Type B pancreatic cell (in vitro differentiated cells): ENCODE measurements at regions not wholly inside any gene's neighbourhood (a gene's known extent, or its start where the extent isn't known, plus 50 kb on each side); places are given as distances from the start of the nearest gene placed in this dataset.

Experiments used
- DNase-seq: peaks from one replicate; pipeline ENCODE4 v3.0.0; 2021; ENCODE audit warnings: mixed read lengths; ENCODE audit not compliant: unreplicated experiment; ENCODE audit errors: extremely low spot score
- H3K27ac Mint-ChIP-seq: 2 replicates; pipeline ENCODE4 v1.8.0; 2021; ENCODE audit warnings: mild to moderate bottlenecking, mixed read lengths
- H3K27me3 Mint-ChIP-seq: 2 replicates; pipeline ENCODE4 v1.8.0; 2021; ENCODE audit warnings: mixed read lengths
- H3K36me3 Mint-ChIP-seq: 2 replicates; pipeline ENCODE4 v1.8.0; 2021; ENCODE audit warnings: mixed read lengths
- H3K4me1 Mint-ChIP-seq: one replicate; pipeline ENCODE4 v1.8.0; 2021; ENCODE audit warnings: mixed read lengths; ENCODE audit not compliant: unreplicated experiment
- H3K4me3 Mint-ChIP-seq: 2 replicates; pipeline ENCODE4 v1.8.0; 2021; ENCODE audit warnings: mild to moderate bottlenecking, mixed read lengths
- H3K9me3 Mint-ChIP-seq: 2 replicates; pipeline ENCODE4 v1.8.0; 2021; ENCODE audit warnings: mixed read lengths
- TF ChIP-seq, protein P1 (sequence below): fragments of 200-600 bp; sonication (generic); conservative IDR thresholded peaks from 2 replicates; pipeline ENCODE4 v1.5.0; 2021; ENCODE audit warnings: antibody characterized with exemption, mild to moderate bottlenecking

DNA sequence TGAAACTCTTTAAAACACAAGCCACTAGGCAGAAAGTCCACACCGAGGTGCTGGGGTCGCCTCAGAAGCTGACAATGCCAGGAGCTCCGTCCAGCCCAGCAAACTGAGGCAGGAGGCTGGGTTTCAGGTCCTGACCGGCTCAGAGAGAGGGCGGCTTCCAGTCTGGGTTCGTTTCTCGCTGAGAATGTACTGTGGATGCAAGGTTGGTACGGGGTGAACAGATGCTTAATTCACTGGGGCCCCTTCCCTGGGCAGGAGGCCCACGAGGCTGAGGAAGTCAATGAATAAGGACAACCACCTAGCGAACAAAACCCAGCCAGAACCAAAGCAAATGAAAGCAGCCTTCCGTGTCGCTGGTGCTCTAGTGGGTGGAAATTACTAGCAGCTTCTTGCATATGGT is 142.0 kb downstream of the RTP5 start:
- Mint-ChIP-seq H3K27me3 (peaks cover 8% of the 10 kb centered on the region), H3K36me3 (no peaks in the 10 kb centered on the region), H3K4me3 (no peak overlapping the region), H3K4me1 (no peaks in the 10 kb centered on the region), H3K9me3 (no peaks in the 10 kb centered on the region), H3K27ac (no peak overlapping the region)
- TF ChIP-seq, protein P1, sequence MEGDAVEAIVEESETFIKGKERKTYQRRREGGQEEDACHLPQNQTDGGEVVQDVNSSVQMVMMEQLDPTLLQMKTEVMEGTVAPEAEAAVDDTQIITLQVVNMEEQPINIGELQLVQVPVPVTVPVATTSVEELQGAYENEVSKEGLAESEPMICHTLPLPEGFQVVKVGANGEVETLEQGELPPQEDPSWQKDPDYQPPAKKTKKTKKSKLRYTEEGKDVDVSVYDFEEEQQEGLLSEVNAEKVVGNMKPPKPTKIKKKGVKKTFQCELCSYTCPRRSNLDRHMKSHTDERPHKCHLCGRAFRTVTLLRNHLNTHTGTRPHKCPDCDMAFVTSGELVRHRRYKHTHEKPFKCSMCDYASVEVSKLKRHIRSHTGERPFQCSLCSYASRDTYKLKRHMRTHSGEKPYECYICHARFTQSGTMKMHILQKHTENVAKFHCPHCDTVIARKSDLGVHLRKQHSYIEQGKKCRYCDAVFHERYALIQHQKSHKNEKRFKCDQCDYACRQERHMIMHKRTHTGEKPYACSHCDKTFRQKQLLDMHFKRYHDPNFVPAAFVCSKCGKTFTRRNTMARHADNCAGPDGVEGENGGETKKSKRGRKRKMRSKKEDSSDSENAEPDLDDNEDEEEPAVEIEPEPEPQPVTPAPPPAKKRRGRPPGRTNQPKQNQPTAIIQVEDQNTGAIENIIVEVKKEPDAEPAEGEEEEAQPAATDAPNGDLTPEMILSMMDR = no peak
- DNase-seq = peak; percentile 64

DNA sequence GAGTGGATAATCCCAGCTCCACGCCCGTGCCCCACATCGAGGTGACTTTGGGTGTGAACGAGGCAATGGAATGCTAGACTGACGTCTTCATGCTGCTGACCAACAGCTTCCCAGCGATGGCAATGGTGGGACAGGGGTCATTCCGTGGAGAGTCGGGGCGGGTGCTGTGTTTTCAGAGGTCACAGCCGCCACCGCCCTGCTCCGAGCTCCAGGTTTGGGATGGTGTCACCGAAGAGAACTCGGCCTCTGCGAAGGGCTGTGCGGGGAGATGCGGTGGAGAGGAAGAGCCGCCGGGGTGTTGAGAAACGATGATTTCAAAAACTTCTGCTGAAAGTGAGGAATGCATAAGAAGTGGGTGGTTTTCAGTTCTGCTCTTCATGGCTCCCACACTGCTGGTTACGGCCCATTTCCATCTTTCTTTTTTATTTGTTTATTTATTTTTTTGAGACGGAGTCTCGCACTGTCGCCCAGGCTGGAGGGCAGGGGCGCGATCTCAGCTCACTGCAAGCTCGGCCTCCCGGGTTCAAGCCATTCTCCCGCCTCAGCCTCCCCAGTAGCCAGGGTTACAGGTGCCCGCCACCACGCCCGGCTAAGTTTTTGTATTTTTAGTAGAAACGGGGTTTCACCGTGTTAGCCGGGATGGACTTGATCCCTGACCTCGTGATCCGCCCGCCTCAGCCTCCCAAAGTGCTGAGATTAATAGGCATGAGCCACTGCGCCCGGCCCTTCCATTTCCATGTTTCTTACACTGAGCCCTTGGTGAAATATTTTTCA is 142.6 kb downstream of the RTP5 start:
- Mint-ChIP-seq H3K9me3 (no peaks in the 10 kb centered on the region), H3K27me3 (peaks cover 10% of the 10 kb centered on the region), H3K4me3 (no peak overlapping the region), H3K36me3 (no peaks in the 10 kb centered on the region), H3K4me1 (no peaks in the 10 kb centered on the region), H3K27ac (no peak overlapping the region)
- DNase-seq = peak; percentile 66
- TF ChIP-seq, protein P1 = no peak

DNA sequence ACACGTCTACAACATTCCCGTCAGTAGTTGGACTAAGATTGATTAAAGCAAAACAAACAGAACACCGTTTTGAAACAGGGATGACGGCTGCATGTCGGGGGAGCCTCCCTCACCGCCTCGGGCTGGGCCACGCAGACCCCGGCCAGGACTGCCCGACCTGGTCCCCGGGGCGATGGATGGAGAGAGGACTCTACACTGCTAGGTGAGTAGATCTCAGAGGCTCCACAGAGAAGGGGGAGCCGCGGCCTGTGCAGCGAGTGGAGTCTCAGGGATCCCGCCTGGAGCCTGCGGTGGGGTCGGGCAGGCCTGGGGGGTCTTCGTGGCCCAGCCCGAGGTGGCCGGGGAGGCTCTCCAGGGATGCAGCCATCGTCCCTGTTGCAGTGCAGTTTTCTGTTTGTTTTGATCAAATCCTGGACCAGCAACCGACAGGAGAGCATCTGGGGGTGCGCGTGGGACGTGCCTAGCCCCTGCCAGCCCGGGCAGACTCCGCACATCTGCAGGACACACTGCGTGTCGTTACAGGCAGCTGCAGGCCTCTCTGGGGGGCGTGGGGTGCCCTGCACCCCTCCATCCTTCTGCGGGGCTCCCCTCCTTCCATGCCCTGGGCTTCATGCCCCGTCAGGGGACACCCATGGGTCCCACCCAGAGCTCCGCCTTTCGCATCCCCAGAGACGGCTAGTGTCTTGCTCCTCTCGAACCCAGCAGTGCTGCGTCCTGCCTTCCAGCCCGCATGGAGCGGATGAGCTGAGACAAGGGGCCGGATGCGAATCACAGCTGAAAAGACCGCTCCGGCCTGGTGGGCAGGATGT is 143.6 kb downstream of the RTP5 start:
- H3K27ac Mint-ChIP-seq = no peak overlapping the region
- peak; percentile 64 for DNase-seq
- no peaks in the 10 kb centered on the region for H3K36me3 Mint-ChIP-seq
- no peaks in the 10 kb centered on the region for H3K9me3 Mint-ChIP-seq
- TF ChIP-seq, protein P1 = no peak
- no peaks in the 10 kb centered on the region for H3K4me1 Mint-ChIP-seq
- no peak overlapping the region for H3K4me3 Mint-ChIP-seq
- H3K27me3 Mint-ChIP-seq = peaks cover 10% of the 10 kb centered on the region

DNA sequence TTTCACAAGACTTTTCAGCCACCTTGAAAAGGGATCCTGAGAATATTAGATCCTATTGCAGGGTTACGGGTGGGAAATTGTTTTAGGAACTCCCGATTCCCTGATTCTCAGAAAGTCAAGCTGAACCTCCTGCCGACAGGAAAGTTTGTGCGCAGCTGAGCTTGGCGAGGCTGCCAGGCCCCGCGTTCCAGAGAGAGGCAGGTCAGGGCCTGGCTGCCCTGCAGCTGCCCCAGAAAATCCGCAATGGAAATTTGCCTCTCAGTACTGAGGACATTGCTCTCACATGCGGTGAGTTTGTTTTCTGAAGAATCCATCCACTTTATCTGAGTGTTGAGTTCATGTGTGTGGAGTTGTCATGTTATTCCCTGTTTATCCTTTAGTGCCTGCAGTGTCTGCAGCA is 144.2 kb downstream of the RTP5 start:
- Mint-ChIP-seq H3K4me1 (no peaks in the 10 kb centered on the region), H3K9me3 (no peaks in the 10 kb centered on the region), H3K27ac (no peak overlapping the region), H3K4me3 (no peak overlapping the region), H3K27me3 (peaks cover 14% of the 10 kb centered on the region), H3K36me3 (no peaks in the 10 kb centered on the region)
- DNase-seq = peak; percentile 48
- TF ChIP-seq, protein P1 = no peak

DNA sequence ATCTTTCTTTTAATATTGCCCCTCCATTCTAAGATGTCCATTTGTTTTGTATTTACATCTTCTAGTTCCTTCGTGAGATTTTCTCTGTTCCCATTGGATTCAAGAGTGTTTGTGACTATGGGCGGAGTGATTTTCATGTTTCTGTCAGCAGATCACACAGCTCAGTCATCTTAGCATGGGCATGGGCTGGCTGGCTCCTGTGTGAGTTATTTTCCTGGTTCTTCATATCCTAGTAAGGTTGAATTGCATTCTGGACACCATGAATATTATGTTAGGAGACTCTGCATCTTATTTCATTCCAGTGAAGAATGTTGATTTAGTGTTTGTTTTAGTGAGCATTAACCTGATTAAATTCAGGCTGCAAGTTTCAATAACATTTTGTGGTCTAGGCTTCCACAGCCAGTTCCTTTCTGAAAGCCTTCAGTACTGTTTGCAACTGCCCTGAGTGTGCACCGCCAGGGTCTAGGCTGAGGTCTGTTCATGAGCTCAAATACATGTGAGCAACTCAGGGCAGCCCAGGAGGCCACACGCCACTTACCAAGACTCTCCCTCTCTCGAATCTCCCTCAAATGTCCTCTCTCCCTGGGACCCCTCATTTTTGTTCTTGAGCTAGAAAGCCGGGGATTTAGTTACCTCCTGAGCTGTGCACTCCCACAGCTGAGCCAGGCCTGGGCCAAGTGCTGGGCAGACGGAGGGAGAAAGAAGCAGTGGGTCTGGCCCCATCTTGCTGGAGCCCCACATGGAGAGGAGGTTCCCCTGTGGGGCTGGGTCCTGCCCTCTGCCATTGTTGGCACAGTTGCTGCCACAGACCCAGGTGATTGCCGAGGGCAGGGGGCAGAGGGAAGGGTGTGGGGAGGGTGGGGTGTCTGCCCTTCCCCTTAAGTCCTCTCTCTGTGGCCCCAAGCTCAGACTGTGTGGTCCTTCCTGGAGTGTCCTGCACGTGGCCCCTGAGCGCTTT is 145.9 kb downstream of the RTP5 start:
- Mint-ChIP-seq H3K27ac (no peak overlapping the region), H3K27me3 (peaks cover 28% of the 10 kb centered on the region), H3K9me3 (no peaks in the 10 kb centered on the region), H3K4me3 (no peak overlapping the region), H3K4me1 (no peaks in the 10 kb centered on the region), H3K36me3 (no peaks in the 10 kb centered on the region)
- TF ChIP-seq, protein P1 = no peak
- peak; percentile 55 for DNase-seq
